Liver (tissue), 3 donors: ENCODE measurements at regions not wholly inside any gene's neighbourhood (a gene's known extent, or its start where the extent isn't known, plus 50 kb on each side); places are given as distances from the start of the nearest gene placed in this dataset.

ENCODE experiments used
- ATF3 ChIP-seq: IDR thresholded peaks from 2 replicates; pipeline ENCODE4 v1.6.1; 2016; ENCODE audit warnings: antibody characterized with exemption
- CTCF ChIP-seq: fragments of 150-350 bp; IDR thresholded peaks from 2 replicates; pipeline ENCODE4 v1.5.1; 2017; ENCODE audit warnings: improper control_type of control experiment, low read depth, low read length; ENCODE audit not compliant: missing input control
- EGR1 ChIP-seq, 2 donors: IDR thresholded peaks; 2 replicates each; pipeline ENCODE4 v1.6.1; 2016 to 2018; ENCODE audit warnings: antibody characterized with exemption in 2 of 2, low read depth in 2 of 2
- JUND ChIP-seq, 2 donors: IDR thresholded peaks; 2 replicates each; pipeline ENCODE4 v1.6.1; 2016; ENCODE audit warnings: antibody characterized with exemption in 2 of 2
- REST ChIP-seq: IDR thresholded peaks from 2 replicates; pipeline ENCODE4 v1.6.1; 2016; ENCODE audit warnings: antibody characterized with exemption, mild to moderate bottlenecking
- donor health status: healthy.
- donor health status: healthy.

- TF ChIP-seq CTCF (no peak), REST (no peak), ATF3 (no peak), JUND (IDR thresholded peaks at IDR 0.05) (no peak), EGR1 (IDR thresholded peaks at IDR 0.05; ENCODE audit: low read depth in 2 of 2) (no peak)
Measured at GRCh38 chr5:74124826-74125225, 498.8 kb downstream of the ARHGEF28 start.
